SK-N-MC (cell line): ENCODE measurements at regions not wholly inside any gene's neighbourhood (a gene's known extent, or its start where the extent isn't known, plus 50 kb on each side); places are given as distances from the start of the nearest gene placed in this dataset.

ENCODE experiments used
- DNase-seq: peaks from one replicate; pipeline ENCODE4 v3.0.0-alpha.2; 2011; ENCODE audit warnings: low read depth, low spot score
- H3K27ac ChIP-seq: fragments of 200-600 bp; sonication (generic); 2 replicates; pipeline ENCODE4 v1.5.1; 2016; ENCODE audit warnings: mixed run types
- H3K36me3 ChIP-seq: fragments of 200-600 bp; sonication (generic); 2 replicates; pipeline ENCODE4 v1.6.1; 2017; ENCODE audit warnings: antibody characterized with exemption, low read length, mixed read lengths; ENCODE audit not compliant: insufficient read depth
- H3K4me3 ChIP-seq: fragments of 200-600 bp; sonication (generic); 2 replicates; pipeline ENCODE4 v1.5.1; 2016
- H3K9ac ChIP-seq: fragments of 200-600 bp; sonication (generic); 2 replicates; pipeline ENCODE4 v1.8.0; 2017; ENCODE audit warnings: mixed run types, mixed read lengths; ENCODE audit not compliant: insufficient read length
- H3K9me3 ChIP-seq: fragments of 200-600 bp; sonication (generic); 2 replicates; pipeline ENCODE4 v1.6.1; 2017; ENCODE audit warnings: low read depth, mild to moderate bottlenecking, antibody characterized with exemption, low read length, moderate library complexity, mixed read lengths
- EZH2 ChIP-seq: fragments of 200-600 bp; sonication (generic); IDR thresholded peaks from one replicate; pipeline ENCODE4 v1.6.1; 2017; ENCODE audit warnings: antibody characterized with exemption
- FOXP2 ChIP-seq: optimal IDR thresholded peaks from 2 replicates; pipeline ENCODE3; 2011; ENCODE audit warnings: mild to moderate bottlenecking, moderate library complexity; ENCODE audit not compliant: insufficient read depth; ENCODE audit errors: extremely low read length, control extremely low read depth
- POLR2AphosphoS5 ChIP-seq: IDR thresholded peaks from 2 replicates; pipeline ENCODE4 v1.6.1; 2012; ENCODE audit warnings: mild to moderate bottlenecking, low read depth, low read length, borderline replicate concordance

GRCh38 chr2:7983912-7984311, 697.9 kb upstream of the ID2 start:
- H3K9ac ChIP-seq: no peak overlapping the region
- no peak overlapping the region for H3K27ac ChIP-seq
- H3K36me3 ChIP-seq: no peaks in the 10 kb centered on the region
- no peak for TF ChIP-seq FOXP2
- no peak for TF ChIP-seq POLR2AphosphoS5
- TF ChIP-seq EZH2: no peak
- no peak overlapping the region for H3K4me3 ChIP-seq
- no peak for DNase-seq
- H3K9me3 ChIP-seq: peaks cover 2% of the 10 kb centered on the region; the same call in 1 of the 2 replicates

GRCh38 chr2:7984693-7985353, 697.0 kb upstream of the ID2 start:
- DNase-seq: no peak
- Histone ChIP-seq H3K9ac (no peak overlapping the region), H3K9me3 (peaks cover 2% of the 10 kb centered on the region; the same call in 1 of the 2 replicates), H3K27ac (no peak overlapping the region), H3K36me3 (no peaks in the 10 kb centered on the region), H3K4me3 (no peak overlapping the region)
- TF ChIP-seq EZH2 (no peak), POLR2AphosphoS5 (no peak), FOXP2 (no peak)

GRCh38 chr2:7986431-7986830, 695.4 kb upstream of the ID2 start:
- peaks cover 2% of the 10 kb centered on the region; the same call in 1 of the 2 replicates for H3K9me3 ChIP-seq
- no peak overlapping the region for H3K4me3 ChIP-seq
- DNase-seq: no peak
- H3K9ac ChIP-seq: no peak overlapping the region
- no peaks in the 10 kb centered on the region for H3K36me3 ChIP-seq
- TF ChIP-seq EZH2 (no peak), POLR2AphosphoS5 (no peak), FOXP2 (no peak)
- no peak overlapping the region for H3K27ac ChIP-seq

- Histone ChIP-seq H3K36me3 (no peaks in the 10 kb centered on the region), H3K4me3 (no peak overlapping the region), H3K27ac (no peak overlapping the region), H3K9me3 (peaks cover 2% of the 10 kb centered on the region; the same call in 1 of the 2 replicates), H3K9ac (no peak overlapping the region)
- no peak for TF ChIP-seq FOXP2
- TF ChIP-seq POLR2AphosphoS5: no peak
- TF ChIP-seq EZH2: no peak
- no peak for DNase-seq
These were observed 693.9 kb upstream of the ID2 start for GRCh38 chr2:7987992-7988391.

DNA sequence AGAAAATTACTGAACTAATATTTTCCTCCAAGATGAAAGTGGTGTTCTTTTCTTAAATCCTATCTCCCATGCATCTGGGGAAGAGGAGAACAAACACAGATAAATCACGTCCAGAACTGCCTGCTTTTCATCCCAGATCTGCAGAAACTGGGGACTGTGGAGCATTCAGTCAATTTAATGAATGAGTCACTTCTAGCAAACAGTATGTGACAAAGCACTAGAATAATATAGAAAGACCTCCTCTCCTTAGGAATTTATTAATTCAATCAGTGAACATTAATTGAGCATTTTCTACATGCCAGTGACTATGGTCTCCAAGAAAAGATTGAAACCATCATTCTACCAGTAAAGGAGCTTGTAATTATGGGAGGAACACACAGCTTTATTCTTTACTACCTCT, 693.4 kb upstream of the ID2 start:
- H3K36me3 ChIP-seq: no peaks in the 10 kb centered on the region
- H3K9me3 ChIP-seq: peaks cover 2% of the 10 kb centered on the region; the same call in 1 of the 2 replicates
- TF ChIP-seq EZH2 (no peak), POLR2AphosphoS5 (no peak), FOXP2 (no peak)
- DNase-seq: no peak
- no peak overlapping the region for H3K4me3 ChIP-seq
- H3K27ac ChIP-seq: no peak overlapping the region
- H3K9ac ChIP-seq: no peak overlapping the region

DNA sequence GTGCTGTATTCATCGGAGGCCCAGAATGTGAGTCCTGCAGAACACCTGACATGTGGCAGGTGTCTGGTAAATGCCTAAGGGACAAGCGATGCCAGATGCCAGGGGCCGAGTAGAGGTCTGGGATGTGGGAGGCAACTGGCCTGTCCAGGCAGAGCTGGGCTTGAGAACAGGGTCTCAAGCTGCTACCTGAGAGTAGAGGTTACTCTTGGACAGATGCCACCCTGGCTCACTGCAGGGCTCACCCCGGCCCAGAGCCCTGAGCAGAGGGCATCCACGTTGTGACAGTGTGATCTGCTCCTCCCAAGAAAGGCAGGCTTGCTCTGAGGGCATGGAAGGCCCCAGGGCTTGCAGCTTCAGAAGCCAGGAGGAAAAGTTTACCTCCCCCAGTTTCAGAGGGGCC, 692.0 kb upstream of the ID2 start:
- H3K9me3 ChIP-seq: 0 out of 2 replicates have a peak, but pooled peaks cover 2% of the 10 kb centered on the region
- H3K27ac ChIP-seq: no peak overlapping the region
- H3K9ac ChIP-seq: no peak overlapping the region
- no peak for TF ChIP-seq POLR2AphosphoS5
- TF ChIP-seq FOXP2: no peak
- TF ChIP-seq EZH2: no peak
- DNase-seq: no peak
- no peaks in the 10 kb centered on the region for H3K36me3 ChIP-seq
- H3K4me3 ChIP-seq: no peak overlapping the region

DNA sequence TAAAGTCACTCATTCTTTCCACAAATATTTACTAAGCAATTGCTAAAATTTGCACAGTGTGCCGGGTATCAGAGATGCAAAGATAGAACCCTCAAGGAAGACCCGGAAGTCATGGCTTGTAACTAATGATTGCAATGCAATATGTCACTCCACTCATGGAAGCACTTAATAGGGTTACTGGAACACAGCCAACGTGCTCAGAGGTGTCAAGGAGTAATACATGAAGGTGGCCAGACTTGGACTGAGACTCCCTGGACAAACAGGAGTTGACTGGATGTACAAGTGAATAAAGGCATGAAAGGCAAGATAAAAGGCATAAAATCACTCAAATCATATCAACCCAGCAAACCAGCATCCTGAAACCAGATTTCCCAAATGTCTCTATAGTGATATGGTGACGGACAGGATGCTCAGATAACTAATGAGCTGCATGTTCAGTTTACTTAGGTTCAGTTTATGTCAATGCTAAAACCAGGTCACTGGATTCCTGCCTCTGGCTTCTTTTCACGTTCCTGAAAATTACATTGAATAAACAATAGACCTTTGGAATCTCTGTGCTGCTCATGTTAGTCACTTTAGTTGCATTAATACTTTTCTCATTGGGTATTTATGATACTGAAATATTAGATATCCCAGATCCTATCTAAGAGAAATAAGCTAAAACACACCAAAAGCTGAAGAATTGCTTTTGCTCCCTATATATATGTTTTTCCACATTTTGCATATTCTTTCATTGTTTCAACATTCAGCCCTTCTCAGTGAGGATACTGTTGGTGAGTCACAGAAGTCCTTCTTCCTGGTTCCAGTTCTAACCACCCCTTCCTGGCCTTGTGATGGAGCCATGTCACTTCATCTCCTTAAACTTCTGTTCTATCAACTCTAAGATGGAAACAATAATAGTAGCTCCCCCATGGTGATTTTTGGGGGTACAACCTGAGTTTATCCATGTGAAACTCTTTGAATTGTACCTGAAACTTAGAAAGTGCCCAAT, 688.9 kb upstream of the ID2 start:
- Histone ChIP-seq H3K27ac (no peak overlapping the region), H3K36me3 (no peaks in the 10 kb centered on the region), H3K4me3 (no peak overlapping the region), H3K9me3 (no peaks in the 10 kb centered on the region), H3K9ac (no peak overlapping the region)
- TF ChIP-seq FOXP2 (no peak), EZH2 (no peak), POLR2AphosphoS5 (no peak)
- DNase-seq: no peak

GRCh38 chr2:7994397-7994951, 687.4 kb upstream of the ID2 start:
- no peak overlapping the region for H3K4me3 ChIP-seq
- no peak for TF ChIP-seq FOXP2
- TF ChIP-seq EZH2: no peak
- TF ChIP-seq POLR2AphosphoS5: no peak
- DNase-seq: no peak
- H3K27ac ChIP-seq: no peak overlapping the region
- no peaks in the 10 kb centered on the region for H3K36me3 ChIP-seq
- no peak overlapping the region for H3K9ac ChIP-seq
- no peaks in the 10 kb centered on the region for H3K9me3 ChIP-seq
